ENCODE measurements at regions not wholly inside any gene's neighbourhood (a gene's known extent, or its start where the extent isn't known, plus 50 kb on each side); places are given as distances from the start of the nearest gene placed in this dataset.
"Not testable (repeated sequence)": the region's sequence is repeated elsewhere in the genome, so short reads cannot be mapped to it uniquely, and the experiment has no call there.

DNA sequence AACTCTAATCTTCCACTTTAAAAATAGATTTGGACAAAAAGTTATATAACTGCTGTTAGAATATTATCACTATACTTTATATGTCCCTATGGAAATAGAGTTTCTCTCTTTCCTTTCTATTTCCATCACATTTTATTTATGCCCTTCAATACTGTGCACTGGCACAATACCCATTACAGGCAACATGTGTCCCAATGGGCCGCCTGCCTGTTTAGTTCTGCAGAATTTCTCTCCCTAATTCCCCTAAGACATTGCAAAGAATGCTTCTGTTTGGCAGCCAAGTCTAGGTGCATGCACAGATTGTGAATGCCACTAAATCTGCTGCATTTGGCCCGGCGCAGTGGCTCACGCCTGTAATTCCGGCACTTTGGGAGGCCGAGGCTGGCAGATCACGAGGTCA lies 520.4 kb upstream of the FLRT2 start:
- no peaks in the 10 kb centered on the region for H3K27me3 ChIP-seq
- H3K4me1 ChIP-seq = no peaks in the 10 kb centered on the region
- H3K4me3 ChIP-seq = no peak overlapping the region
- H3K9me3 ChIP-seq = no peaks in the 10 kb centered on the region
- WGBS, 2 donors (ENCODE audit: low coverage in 1 of 2) = 80 to 96% methylated on average over 1 to 7 of the region's 7 CpGs
- DNase-seq = no peak
- in situ Hi-C loops (cut with MboI; ENCODE audit: low pct_ligation_motif_present in 1 of 4, low pct_unique_long_range_greater_than_20kb in 1 of 4, low sequenced_read_pairs in 3 of 4) (no loop called here), intact Hi-C loops (cut with DNase I; ENCODE audit: low total_unique reads) (no loop called here)
- no peak overlapping the region for H3K27ac ChIP-seq
- no peak for TF ChIP-seq POLR2AphosphoS5 (IDR thresholded peaks at IDR 0.05)
- no peak for TF ChIP-seq EP300 (IDR thresholded peaks at IDR 0.05; ENCODE audit: low read depth)
- TF ChIP-seq, protein P1, sequence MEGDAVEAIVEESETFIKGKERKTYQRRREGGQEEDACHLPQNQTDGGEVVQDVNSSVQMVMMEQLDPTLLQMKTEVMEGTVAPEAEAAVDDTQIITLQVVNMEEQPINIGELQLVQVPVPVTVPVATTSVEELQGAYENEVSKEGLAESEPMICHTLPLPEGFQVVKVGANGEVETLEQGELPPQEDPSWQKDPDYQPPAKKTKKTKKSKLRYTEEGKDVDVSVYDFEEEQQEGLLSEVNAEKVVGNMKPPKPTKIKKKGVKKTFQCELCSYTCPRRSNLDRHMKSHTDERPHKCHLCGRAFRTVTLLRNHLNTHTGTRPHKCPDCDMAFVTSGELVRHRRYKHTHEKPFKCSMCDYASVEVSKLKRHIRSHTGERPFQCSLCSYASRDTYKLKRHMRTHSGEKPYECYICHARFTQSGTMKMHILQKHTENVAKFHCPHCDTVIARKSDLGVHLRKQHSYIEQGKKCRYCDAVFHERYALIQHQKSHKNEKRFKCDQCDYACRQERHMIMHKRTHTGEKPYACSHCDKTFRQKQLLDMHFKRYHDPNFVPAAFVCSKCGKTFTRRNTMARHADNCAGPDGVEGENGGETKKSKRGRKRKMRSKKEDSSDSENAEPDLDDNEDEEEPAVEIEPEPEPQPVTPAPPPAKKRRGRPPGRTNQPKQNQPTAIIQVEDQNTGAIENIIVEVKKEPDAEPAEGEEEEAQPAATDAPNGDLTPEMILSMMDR (IDR thresholded peaks at IDR 0.05) = no peak
- no peak for TF ChIP-seq POLR2A (IDR thresholded peaks at IDR 0.05)
- H3K36me3 ChIP-seq = no peaks in the 10 kb centered on the region

DNA sequence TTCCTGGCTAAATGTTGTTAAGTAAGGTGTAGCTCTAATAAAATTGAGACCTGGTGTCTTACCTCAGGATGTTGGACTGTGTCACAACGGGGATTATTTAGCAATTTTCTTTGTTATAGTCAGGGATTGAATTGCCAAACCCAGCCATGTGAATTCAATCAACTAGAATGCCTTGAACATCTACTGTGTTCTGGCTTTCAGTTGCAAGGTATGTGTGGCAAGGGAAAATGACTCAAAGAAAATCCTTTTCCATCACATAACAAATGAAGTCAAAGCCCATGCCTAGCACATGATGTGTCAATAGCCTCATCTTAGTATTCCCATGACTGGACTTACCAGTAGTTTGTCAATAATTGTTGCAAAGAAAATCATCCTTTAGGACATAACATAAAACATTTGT lies 519.8 kb upstream of the FLRT2 start:
- Histone ChIP-seq H3K36me3 (no peaks in the 10 kb centered on the region), H3K27me3 (no peaks in the 10 kb centered on the region), H3K4me3 (no peak overlapping the region), H3K4me1 (no peaks in the 10 kb centered on the region), H3K27ac (no peak overlapping the region), H3K9me3 (no peaks in the 10 kb centered on the region)
- no peak for DNase-seq
- TF ChIP-seq POLR2AphosphoS5 (IDR thresholded peaks at IDR 0.05) = no peak
- TF ChIP-seq POLR2A (IDR thresholded peaks at IDR 0.05) = no peak
- TF ChIP-seq, protein P1 (IDR thresholded peaks at IDR 0.05) = no peak
- no peak for TF ChIP-seq EP300 (IDR thresholded peaks at IDR 0.05; ENCODE audit: low read depth)
- intact Hi-C loops (cut with DNase I; ENCODE audit: low total_unique reads) = no loop called here
- in situ Hi-C loops (cut with MboI; ENCODE audit: low pct_ligation_motif_present in 1 of 4, low pct_unique_long_range_greater_than_20kb in 1 of 4, low sequenced_read_pairs in 3 of 4) = no loop called here
- WGBS, 2 donors (ENCODE audit: low coverage in 1 of 2) = 75 to 77% methylated on average over 1 of the region's 1 CpG

DNA sequence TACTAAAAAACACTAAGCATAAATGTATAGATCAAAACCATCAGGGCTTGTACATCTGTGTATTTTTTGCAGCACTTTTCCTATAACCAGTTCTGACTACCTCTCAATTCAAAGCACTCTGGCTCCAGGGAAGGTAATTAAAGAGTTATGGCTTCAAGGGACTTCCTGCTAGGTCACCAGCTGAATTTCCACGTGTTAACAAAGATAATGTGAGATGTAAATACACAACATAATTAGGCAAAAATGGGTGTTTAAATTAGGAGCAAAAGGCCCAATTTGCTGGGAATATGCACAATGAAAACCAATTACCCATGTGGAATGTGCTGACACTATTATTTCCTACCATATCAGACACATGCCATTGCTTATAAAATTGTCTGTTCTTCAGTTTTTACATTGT lies 513.4 kb upstream of the FLRT2 start:
- TF ChIP-seq POLR2A (IDR thresholded peaks at IDR 0.05) (no peak), POLR2AphosphoS5 (IDR thresholded peaks at IDR 0.05) (no peak), EP300 (IDR thresholded peaks at IDR 0.05; ENCODE audit: low read depth) (no peak)
- TF ChIP-seq, protein P1 (IDR thresholded peaks at IDR 0.05) = no peak
- intact Hi-C loops (cut with DNase I; ENCODE audit: low total_unique reads) = no loop called here
- WGBS, 2 donors (ENCODE audit: low coverage in 1 of 2) = 17 to 18% methylated on average over 1 of the region's 1 CpG
- in situ Hi-C loops (cut with MboI; ENCODE audit: low pct_ligation_motif_present in 1 of 4, low pct_unique_long_range_greater_than_20kb in 1 of 4, low sequenced_read_pairs in 3 of 4) = no loop called here
- Histone ChIP-seq H3K27me3 (no peaks in the 10 kb centered on the region), H3K4me1 (no peaks in the 10 kb centered on the region), H3K36me3 (no peaks in the 10 kb centered on the region), H3K9me3 (no peaks in the 10 kb centered on the region), H3K4me3 (no peak overlapping the region), H3K27ac (no peak overlapping the region)
- no peak for DNase-seq

DNA sequence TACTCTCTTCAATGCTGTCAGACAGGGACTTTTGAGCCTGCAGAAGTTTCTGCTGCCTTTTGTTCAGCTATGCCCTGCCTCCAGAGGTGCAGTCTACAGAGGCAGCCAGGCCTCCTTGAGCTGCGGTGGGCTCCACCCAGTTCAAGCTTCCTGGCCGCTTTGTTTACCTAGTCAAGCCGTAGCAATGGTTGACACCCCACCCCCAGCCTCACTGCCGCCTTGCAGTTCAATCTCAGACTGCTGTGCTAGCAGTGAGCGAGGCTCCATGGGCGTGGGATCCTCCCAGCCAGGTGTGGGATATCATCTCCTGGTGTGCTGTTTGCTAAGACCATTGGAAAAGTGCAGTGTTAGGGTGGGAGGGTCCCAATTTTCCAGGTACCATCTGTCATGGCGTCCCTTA lies 506.1 kb upstream of the FLRT2 start:
- intact Hi-C loops (cut with DNase I; ENCODE audit: low total_unique reads); in situ Hi-C loops (cut with MboI; ENCODE audit: low pct_ligation_motif_present in 1 of 4, low pct_unique_long_range_greater_than_20kb in 1 of 4, low sequenced_read_pairs in 3 of 4): not testable (repeated sequence)

DNA sequence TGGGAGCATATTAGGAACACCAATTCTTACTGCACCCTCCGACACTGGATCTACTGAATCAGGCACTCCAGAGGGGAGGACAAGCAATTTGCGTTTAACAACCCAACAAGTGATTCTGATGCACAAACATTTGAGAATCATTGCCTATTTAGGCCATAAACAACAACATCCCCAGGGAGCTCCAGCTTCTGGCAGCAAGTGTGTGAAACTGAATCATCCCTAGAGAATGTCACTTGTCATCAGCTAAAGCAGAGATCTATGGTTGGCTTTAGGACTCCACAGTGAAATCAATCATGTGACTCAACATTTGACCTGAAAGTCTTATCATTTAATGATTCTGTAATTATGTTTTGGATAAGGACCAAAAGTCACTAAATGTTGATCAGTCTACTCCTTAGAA lies 505.0 kb upstream of the FLRT2 start:
- in situ Hi-C loops (cut with MboI; ENCODE audit: low pct_ligation_motif_present in 1 of 4, low pct_unique_long_range_greater_than_20kb in 1 of 4, low sequenced_read_pairs in 3 of 4) = no loop called here
- Histone ChIP-seq H3K27ac (no peak overlapping the region), H3K4me3 (no peak overlapping the region), H3K36me3 (no peaks in the 10 kb centered on the region), H3K4me1 (no peaks in the 10 kb centered on the region), H3K9me3 (no peaks in the 10 kb centered on the region), H3K27me3 (no peaks in the 10 kb centered on the region)
- no peak for DNase-seq
- 61% methylated on average over 2 of the region's 2 CpGs; no CpG with 5 or more reads in 1 of the 2 donors for WGBS, 2 donors (ENCODE audit: low coverage in 1 of 2)
- TF ChIP-seq POLR2A (IDR thresholded peaks at IDR 0.05) = no peak
- TF ChIP-seq EP300 (IDR thresholded peaks at IDR 0.05; ENCODE audit: low read depth) = no peak
- no peak for TF ChIP-seq POLR2AphosphoS5 (IDR thresholded peaks at IDR 0.05)
- TF ChIP-seq, protein P1 (IDR thresholded peaks at IDR 0.05) = no peak
- intact Hi-C loops (cut with DNase I; ENCODE audit: low total_unique reads) = no loop called here

More for the DNA sequence above, 506.1 kb upstream of the FLRT2 start:
- not testable (repeated sequence) for H3K36me3 ChIP-seq, H3K4me1 ChIP-seq, DNase-seq, H3K27ac ChIP-seq, H3K4me3 ChIP-seq, H3K9me3 ChIP-seq, H3K27me3 ChIP-seq
- WGBS, 2 donors (ENCODE audit: low coverage in 1 of 2) = 80 to 100% methylated on average over 1 to 7 of the region's 7 CpGs

All from transverse colon (tissue), 4 donors.